HAP-1 (cell line): ENCODE measurements at regions not wholly inside any gene's neighbourhood (a gene's known extent, or its start where the extent isn't known, plus 50 kb on each side); places are given as distances from the start of the nearest gene placed in this dataset.

ENCODE experiments used
- DNase-seq, 2 experiments: peaks; one replicate each; pipeline ENCODE4 v3.0.0-alpha.2; 2016 to 2020; ENCODE audit warnings: low spot score in 2 of 2
- H3K27me3 ChIP-seq: fragments of 250-450 bp; sonication (Bioruptor Pico); 2 replicates; pipeline ENCODE4 v1.5.1; 2020; ENCODE audit warnings: low read depth, mild to moderate bottlenecking, moderate library complexity
- H3K36me3 ChIP-seq: fragments of 250-450 bp; sonication (Bioruptor Pico); replicated peaks from 2 replicates; pipeline ENCODE4 v1.5.1; 2020; ENCODE audit warnings: mild to moderate bottlenecking
- H3K4me1 ChIP-seq: fragments of 250-450 bp; sonication (Bioruptor Pico); 2 replicates; pipeline ENCODE4 v1.5.1; 2020; ENCODE audit warnings: mild to moderate bottlenecking
- H3K4me3 ChIP-seq: fragments of 250-450 bp; sonication (Bioruptor Pico); 2 replicates; pipeline ENCODE4 v1.5.1; 2020; ENCODE audit warnings: mild to moderate bottlenecking, moderate library complexity
- H3K9me3 ChIP-seq: fragments of 250-450 bp; sonication (Bioruptor Pico); 2 replicates; pipeline ENCODE4 v1.5.1; 2020; ENCODE audit warnings: mild to moderate bottlenecking, moderate library complexity
- in situ Hi-C: fragments of 300-500 bp; cut with MboI; formaldehyde crosslinking; loops from 3 replicates; pipeline ENCODE4 v1.14.3; 2020; ENCODE audit warnings: low sequenced_read_pairs, inconsistent platforms, mixed read lengths

- H3K4me1 ChIP-seq, result peaks cover 24% of the 10 kb centered on the region
- no peaks in the 10 kb centered on the region for H3K27me3 ChIP-seq
- H3K4me3 ChIP-seq, result no peak overlapping the region
- no peaks in the 10 kb centered on the region for H3K36me3 ChIP-seq
- H3K9me3 ChIP-seq, result no peaks in the 10 kb centered on the region
- in situ Hi-C loops, result no loop called here
- DNase-seq, result no peak
Observed at GRCh38 chr15:50820808-50821382, 55.4 kb upstream of the SPPL2A start.

GRCh38 chr15:50819344-50819743, 53.8 kb upstream of the SPPL2A start:
- peaks cover 24% of the 10 kb centered on the region for H3K4me1 ChIP-seq
- no peak overlapping the region for H3K4me3 ChIP-seq
- no peaks in the 10 kb centered on the region for H3K36me3 ChIP-seq
- no peak for DNase-seq
- H3K9me3 ChIP-seq, result no peaks in the 10 kb centered on the region
- in situ Hi-C loops, result no loop called here
- no peaks in the 10 kb centered on the region for H3K27me3 ChIP-seq

GRCh38 chr15:50815958-50816590, 50.6 kb upstream of the SPPL2A start:
- no peak for DNase-seq
- H3K36me3 ChIP-seq, result no peaks in the 10 kb centered on the region
- H3K4me3 ChIP-seq, result no peak overlapping the region
- H3K4me1 ChIP-seq, result peaks cover 14% of the 10 kb centered on the region
- no peaks in the 10 kb centered on the region for H3K9me3 ChIP-seq
- in situ Hi-C loops, result no loop called here
- no peaks in the 10 kb centered on the region for H3K27me3 ChIP-seq
